NCI-H146 treated with DMSO at 0.1 percent for 48 hours (cell line): ENCODE measurements at regions not wholly inside any gene's neighbourhood (a gene's known extent, or its start where the extent isn't known, plus 50 kb on each side); places are given as distances from the start of the nearest gene placed in this dataset.
"Not testable (repeated sequence)": the region's sequence is repeated elsewhere in the genome, so short reads cannot be mapped to it uniquely, and the experiment has no call there.

Experiments
- DNase-seq: peaks from one replicate; lab custom pipeline; 2025; ENCODE audit not compliant: unreplicated experiment; lab: John Stamatoyannopoulos, UW

GRCh38 chr1:217049721-217050120 is 326.5 kb upstream of the ESRRG start:
- no peak for DNase-seq

GRCh38 chr1:217049081-217049480 is 325.9 kb upstream of the ESRRG start:
- no peak for DNase-seq

GRCh38 chr1:217048104-217048707 is 325.0 kb upstream of the ESRRG start:
- no peak for DNase-seq

GRCh38 chr1:217040711-217041455 is 317.7 kb upstream of the ESRRG start:
- DNase-seq = no peak

- no peak for DNase-seq
These were observed 316.7 kb upstream of the ESRRG start for GRCh38 chr1:217039926-217040325.

- not testable (repeated sequence) for DNase-seq
These were observed 315.9 kb upstream of the ESRRG start for GRCh38 chr1:217039139-217039538.

GRCh38 chr1:217036757-217037156 is 313.5 kb upstream of the ESRRG start:
- DNase-seq = no peak

- no peak for DNase-seq
These were observed 309.6 kb upstream of the ESRRG start for GRCh38 chr1:217032715-217033367.

- no peak for DNase-seq
These were observed 306.3 kb upstream of the ESRRG start for GRCh38 chr1:217029281-217030157.

- DNase-seq = no peak
These were observed 304.3 kb upstream of the ESRRG start for GRCh38 chr1:217027403-217028080.

GRCh38 chr1:217026531-217026930 is 303.3 kb upstream of the ESRRG start:
- DNase-seq = no peak

- no peak for DNase-seq
These were observed 302.2 kb upstream of the ESRRG start for GRCh38 chr1:217025381-217025780.

GRCh38 chr1:217024911-217025310 is 301.7 kb upstream of the ESRRG start:
- no peak for DNase-seq

- no peak for DNase-seq
These were observed 298.7 kb upstream of the ESRRG start for GRCh38 chr1:217021956-217022355.

- DNase-seq = no peak
These were observed 298.2 kb upstream of the ESRRG start for GRCh38 chr1:217021400-217021799.

- no peak for DNase-seq
These were observed 296.2 kb upstream of the ESRRG start for GRCh38 chr1:217019475-217019874.

- no peak for DNase-seq
These were observed 295.4 kb upstream of the ESRRG start for GRCh38 chr1:217018648-217019047.

- no peak for DNase-seq
These were observed 293.9 kb upstream of the ESRRG start for GRCh38 chr1:217017165-217017564.

GRCh38 chr1:217014066-217014465 is 290.8 kb upstream of the ESRRG start:
- no peak for DNase-seq

GRCh38 chr1:217012659-217013058 is 289.4 kb upstream of the ESRRG start:
- no peak for DNase-seq

- DNase-seq = no peak
These were observed 287.9 kb upstream of the ESRRG start for GRCh38 chr1:217011097-217011496.
